ENCODE measurements at regions not wholly inside any gene's neighbourhood (a gene's known extent, or its start where the extent isn't known, plus 50 kb on each side); places are given as distances from the start of the nearest gene placed in this dataset.

- no peak for TF ChIP-seq CTCF (IDR thresholded peaks at IDR 0.05; ENCODE audit: insufficient read depth, low read length, poor library complexity, severe bottlenecking)
- H3K36me3 ChIP-seq (ENCODE audit: control insufficient read depth, insufficient read depth, low read length) = no peaks in the 10 kb centered on the region
- H3K27me3 ChIP-seq (replicated peaks; ENCODE audit: control insufficient read depth, insufficient read depth, low read length) = no peaks in the 10 kb centered on the region
- H3K4me3 ChIP-seq (replicated peaks; ENCODE audit: low read depth, low read length) = no peak overlapping the region
- no peak for DNase-seq (ENCODE audit: extremely low read depth, insufficient read length)
These were observed 553.6 kb upstream of the ATXN8OS start for GRCh38 chr13:69553976-69554375.

GRCh38 chr13:69551193-69551592, 556.4 kb upstream of the ATXN8OS start:
- no peak for TF ChIP-seq CTCF (IDR thresholded peaks at IDR 0.05; ENCODE audit: insufficient read depth, low read length, poor library complexity, severe bottlenecking)
- H3K27me3 ChIP-seq (replicated peaks; ENCODE audit: control insufficient read depth, insufficient read depth, low read length) = no peaks in the 10 kb centered on the region
- no peaks in the 10 kb centered on the region for H3K36me3 ChIP-seq (ENCODE audit: control insufficient read depth, insufficient read depth, low read length)
- no peak overlapping the region for H3K4me3 ChIP-seq (replicated peaks; ENCODE audit: low read depth, low read length)
- DNase-seq (ENCODE audit: extremely low read depth, insufficient read length) = no peak

GRCh38 chr13:69547780-69548179, 559.8 kb upstream of the ATXN8OS start:
- DNase-seq (ENCODE audit: extremely low read depth, insufficient read length) = no peak
- no peak for TF ChIP-seq CTCF (IDR thresholded peaks at IDR 0.05; ENCODE audit: insufficient read depth, low read length, poor library complexity, severe bottlenecking)
- Histone ChIP-seq H3K36me3 (ENCODE audit: control insufficient read depth, insufficient read depth, low read length) (no peaks in the 10 kb centered on the region), H3K27me3 (replicated peaks; ENCODE audit: control insufficient read depth, insufficient read depth, low read length) (no peaks in the 10 kb centered on the region), H3K4me3 (replicated peaks; ENCODE audit: low read depth, low read length) (no peak overlapping the region)

GRCh38 chr13:69545551-69545950, 562.1 kb upstream of the ATXN8OS start:
- H3K36me3 ChIP-seq (ENCODE audit: control insufficient read depth, insufficient read depth, low read length) = no peaks in the 10 kb centered on the region
- no peak overlapping the region for H3K4me3 ChIP-seq (replicated peaks; ENCODE audit: low read depth, low read length)
- no peak for TF ChIP-seq CTCF (IDR thresholded peaks at IDR 0.05; ENCODE audit: insufficient read depth, low read length, poor library complexity, severe bottlenecking)
- H3K27me3 ChIP-seq (replicated peaks; ENCODE audit: control insufficient read depth, insufficient read depth, low read length) = no peaks in the 10 kb centered on the region
- no peak for DNase-seq (ENCODE audit: extremely low read depth, insufficient read length)

- TF ChIP-seq CTCF (IDR thresholded peaks at IDR 0.05; ENCODE audit: insufficient read depth, low read length, poor library complexity, severe bottlenecking) = peak; percentile 5
- Histone ChIP-seq H3K4me3 (replicated peaks; ENCODE audit: low read depth, low read length) (no peak overlapping the region), H3K36me3 (ENCODE audit: control insufficient read depth, insufficient read depth, low read length) (no peaks in the 10 kb centered on the region), H3K27me3 (replicated peaks; ENCODE audit: control insufficient read depth, insufficient read depth, low read length) (no peaks in the 10 kb centered on the region)
- no peak for DNase-seq (ENCODE audit: extremely low read depth, insufficient read length)
These were observed 583.0 kb upstream of the ATXN8OS start for GRCh38 chr13:69524459-69525150.

- Histone ChIP-seq H3K4me3 (replicated peaks; ENCODE audit: low read depth, low read length) (no peak overlapping the region), H3K36me3 (ENCODE audit: control insufficient read depth, insufficient read depth, low read length) (no peaks in the 10 kb centered on the region), H3K27me3 (replicated peaks; ENCODE audit: control insufficient read depth, insufficient read depth, low read length) (no peaks in the 10 kb centered on the region)
- no peak for DNase-seq (ENCODE audit: extremely low read depth, insufficient read length)
- no peak for TF ChIP-seq CTCF (IDR thresholded peaks at IDR 0.05; ENCODE audit: insufficient read depth, low read length, poor library complexity, severe bottlenecking)
These were observed 610.6 kb upstream of the ATXN8OS start for GRCh38 chr13:69496981-69497380.
